ENCODE measurements at regions not wholly inside any gene's neighbourhood (a gene's known extent, or its start where the extent isn't known, plus 50 kb on each side); places are given as distances from the start of the nearest gene placed in this dataset.

- H3K4me3 ChIP-seq = no peak overlapping the region
- DNase-seq (ENCODE audit: low read depth, low spot score) = no peak
Measured at GRCh38 chr3:4036046-4036445, 236.8 kb downstream of the LRRN1 start.

GRCh38 chr3:4038351-4038750 lies 239.1 kb downstream of the LRRN1 start:
- no peak overlapping the region for H3K9ac ChIP-seq (ENCODE audit: insufficient read length)
- H3K4me3 ChIP-seq = no peak overlapping the region
- no peaks in the 10 kb centered on the region for H3K9me3 ChIP-seq (ENCODE audit: low read depth, low read length)
- H3K36me3 ChIP-seq (ENCODE audit: insufficient read depth, low read length) = no peaks in the 10 kb centered on the region
- DNase-seq (ENCODE audit: low read depth, low spot score) = no peak
- no peak overlapping the region for H3K27ac ChIP-seq
- no peak for TF ChIP-seq FOXP2 (optimal IDR thresholded peaks at IDR 0.05; ENCODE audit: control extremely low read depth, extremely low read length, insufficient read depth)
- no peak for TF ChIP-seq EZH2 (IDR thresholded peaks at IDR 0.05)
- no peak for TF ChIP-seq POLR2AphosphoS5 (IDR thresholded peaks at IDR 0.05; ENCODE audit: borderline replicate concordance, low read depth, low read length)

More at GRCh38 chr3:4036046-4036445, 236.8 kb downstream of the LRRN1 start:
- TF ChIP-seq FOXP2 (optimal IDR thresholded peaks at IDR 0.05; ENCODE audit: control extremely low read depth, extremely low read length, insufficient read depth) = no peak
- TF ChIP-seq EZH2 (IDR thresholded peaks at IDR 0.05) = no peak
- no peak for TF ChIP-seq POLR2AphosphoS5 (IDR thresholded peaks at IDR 0.05; ENCODE audit: borderline replicate concordance, low read depth, low read length)
- Histone ChIP-seq H3K36me3 (ENCODE audit: insufficient read depth, low read length) (no peaks in the 10 kb centered on the region), H3K27ac (no peak overlapping the region), H3K9ac (ENCODE audit: insufficient read length) (no peak overlapping the region), H3K9me3 (ENCODE audit: low read depth, low read length) (no peaks in the 10 kb centered on the region)

GRCh38 chr3:4042070-4042469 lies 242.8 kb downstream of the LRRN1 start:
- no peak overlapping the region for H3K4me3 ChIP-seq
- no peak for DNase-seq (ENCODE audit: low read depth, low spot score)
- no peak overlapping the region for H3K27ac ChIP-seq
- H3K9ac ChIP-seq (ENCODE audit: insufficient read length) = no peak overlapping the region
- H3K36me3 ChIP-seq (ENCODE audit: insufficient read depth, low read length) = no peaks in the 10 kb centered on the region
- no peaks in the 10 kb centered on the region for H3K9me3 ChIP-seq (ENCODE audit: low read depth, low read length)
- TF ChIP-seq EZH2 (IDR thresholded peaks at IDR 0.05) = no peak
- TF ChIP-seq POLR2AphosphoS5 (IDR thresholded peaks at IDR 0.05; ENCODE audit: borderline replicate concordance, low read depth, low read length) = no peak
- TF ChIP-seq FOXP2 (optimal IDR thresholded peaks at IDR 0.05; ENCODE audit: control extremely low read depth, extremely low read length, insufficient read depth) = no peak

GRCh38 chr3:4042869-4043268 lies 243.6 kb downstream of the LRRN1 start:
- H3K4me3 ChIP-seq = no peak overlapping the region
- H3K27ac ChIP-seq = no peak overlapping the region
- no peak overlapping the region for H3K9ac ChIP-seq (ENCODE audit: insufficient read length)
- no peaks in the 10 kb centered on the region for H3K36me3 ChIP-seq (ENCODE audit: insufficient read depth, low read length)
- DNase-seq (ENCODE audit: low read depth, low spot score) = no peak
- TF ChIP-seq POLR2AphosphoS5 (IDR thresholded peaks at IDR 0.05; ENCODE audit: borderline replicate concordance, low read depth, low read length) (no peak), EZH2 (IDR thresholded peaks at IDR 0.05) (no peak), FOXP2 (optimal IDR thresholded peaks at IDR 0.05; ENCODE audit: control extremely low read depth, extremely low read length, insufficient read depth) (no peak)
- H3K9me3 ChIP-seq (ENCODE audit: low read depth, low read length) = no peaks in the 10 kb centered on the region

GRCh38 chr3:4043867-4044575 lies 244.8 kb downstream of the LRRN1 start:
- H3K36me3 ChIP-seq (ENCODE audit: insufficient read depth, low read length) = no peaks in the 10 kb centered on the region
- H3K9ac ChIP-seq (ENCODE audit: insufficient read length) = no peak overlapping the region
- H3K27ac ChIP-seq = no peak overlapping the region
- H3K4me3 ChIP-seq = no peak overlapping the region
- H3K9me3 ChIP-seq (ENCODE audit: low read depth, low read length) = no peaks in the 10 kb centered on the region
- TF ChIP-seq POLR2AphosphoS5 (IDR thresholded peaks at IDR 0.05; ENCODE audit: borderline replicate concordance, low read depth, low read length) (no peak), EZH2 (IDR thresholded peaks at IDR 0.05) (no peak), FOXP2 (optimal IDR thresholded peaks at IDR 0.05; ENCODE audit: control extremely low read depth, extremely low read length, insufficient read depth) (no peak)
- DNase-seq (ENCODE audit: low read depth, low spot score) = no peak

- Histone ChIP-seq H3K27ac (no peak overlapping the region), H3K9ac (ENCODE audit: insufficient read length) (no peak overlapping the region)
- TF ChIP-seq FOXP2 (optimal IDR thresholded peaks at IDR 0.05; ENCODE audit: control extremely low read depth, extremely low read length, insufficient read depth) (no peak), POLR2AphosphoS5 (IDR thresholded peaks at IDR 0.05; ENCODE audit: borderline replicate concordance, low read depth, low read length) (no peak), EZH2 (IDR thresholded peaks at IDR 0.05) (no peak)
Measured at GRCh38 chr3:4044619-4045018, 245.4 kb downstream of the LRRN1 start.

GRCh38 chr3:4045756-4046155 lies 246.5 kb downstream of the LRRN1 start:
- DNase-seq (ENCODE audit: low read depth, low spot score) = no peak
- Histone ChIP-seq H3K4me3 (no peak overlapping the region), H3K9ac (ENCODE audit: insufficient read length) (no peak overlapping the region), H3K9me3 (ENCODE audit: low read depth, low read length) (no peaks in the 10 kb centered on the region), H3K36me3 (ENCODE audit: insufficient read depth, low read length) (no peaks in the 10 kb centered on the region), H3K27ac (no peak overlapping the region)
- no peak for TF ChIP-seq FOXP2 (optimal IDR thresholded peaks at IDR 0.05; ENCODE audit: control extremely low read depth, extremely low read length, insufficient read depth)
- TF ChIP-seq EZH2 (IDR thresholded peaks at IDR 0.05) = no peak
- TF ChIP-seq POLR2AphosphoS5 (IDR thresholded peaks at IDR 0.05; ENCODE audit: borderline replicate concordance, low read depth, low read length) = no peak

More at GRCh38 chr3:4044619-4045018, 245.4 kb downstream of the LRRN1 start:
- Histone ChIP-seq H3K9me3 (ENCODE audit: low read depth, low read length) (no peaks in the 10 kb centered on the region), H3K4me3 (no peak overlapping the region), H3K36me3 (ENCODE audit: insufficient read depth, low read length) (no peaks in the 10 kb centered on the region)
- DNase-seq (ENCODE audit: low read depth, low spot score) = no peak

- Histone ChIP-seq H3K4me3 (no peak overlapping the region), H3K9me3 (ENCODE audit: low read depth, low read length) (no peaks in the 10 kb centered on the region), H3K9ac (ENCODE audit: insufficient read length) (no peak overlapping the region), H3K36me3 (ENCODE audit: insufficient read depth, low read length) (no peaks in the 10 kb centered on the region), H3K27ac (no peak overlapping the region)
- no peak for DNase-seq (ENCODE audit: low read depth, low spot score)
- no peak for TF ChIP-seq EZH2 (IDR thresholded peaks at IDR 0.05)
- TF ChIP-seq POLR2AphosphoS5 (IDR thresholded peaks at IDR 0.05; ENCODE audit: borderline replicate concordance, low read depth, low read length) = no peak
- no peak for TF ChIP-seq FOXP2 (optimal IDR thresholded peaks at IDR 0.05; ENCODE audit: control extremely low read depth, extremely low read length, insufficient read depth)
Measured at GRCh38 chr3:4047366-4047765, 248.1 kb downstream of the LRRN1 start.

- no peak for DNase-seq (ENCODE audit: low read depth, low spot score)
- Histone ChIP-seq H3K36me3 (ENCODE audit: insufficient read depth, low read length) (no peaks in the 10 kb centered on the region), H3K9ac (ENCODE audit: insufficient read length) (no peak overlapping the region), H3K9me3 (ENCODE audit: low read depth, low read length) (no peaks in the 10 kb centered on the region), H3K27ac (no peak overlapping the region), H3K4me3 (no peak overlapping the region)
- TF ChIP-seq POLR2AphosphoS5 (IDR thresholded peaks at IDR 0.05; ENCODE audit: borderline replicate concordance, low read depth, low read length) = no peak
- TF ChIP-seq EZH2 (IDR thresholded peaks at IDR 0.05) = no peak
- no peak for TF ChIP-seq FOXP2 (optimal IDR thresholded peaks at IDR 0.05; ENCODE audit: control extremely low read depth, extremely low read length, insufficient read depth)
Measured at GRCh38 chr3:4052706-4053105, 250.5 kb upstream of the SETMAR start.
